KBM-7 (cell line): ENCODE measurements at regions not wholly inside any gene's neighbourhood (a gene's known extent, or its start where the extent isn't known, plus 50 kb on each side); places are given as distances from the start of the nearest gene placed in this dataset.
"Not testable (repeated sequence)": the region's sequence is repeated elsewhere in the genome, so short reads cannot be mapped to it uniquely, and the experiment has no call there.

Source experiments
- DNase-seq: peaks from one replicate; pipeline ENCODE4 v3.0.0-alpha.2; 2015
- in situ Hi-C: fragments of 300-500 bp; cut with MboI; formaldehyde crosslinking; loops from 2 replicates; pipeline ENCODE4 v1.14.3; 2020; ENCODE audit warnings: low sequenced_read_pairs, low pct_unique_long_range_greater_than_20kb, mixed read lengths

DNA sequence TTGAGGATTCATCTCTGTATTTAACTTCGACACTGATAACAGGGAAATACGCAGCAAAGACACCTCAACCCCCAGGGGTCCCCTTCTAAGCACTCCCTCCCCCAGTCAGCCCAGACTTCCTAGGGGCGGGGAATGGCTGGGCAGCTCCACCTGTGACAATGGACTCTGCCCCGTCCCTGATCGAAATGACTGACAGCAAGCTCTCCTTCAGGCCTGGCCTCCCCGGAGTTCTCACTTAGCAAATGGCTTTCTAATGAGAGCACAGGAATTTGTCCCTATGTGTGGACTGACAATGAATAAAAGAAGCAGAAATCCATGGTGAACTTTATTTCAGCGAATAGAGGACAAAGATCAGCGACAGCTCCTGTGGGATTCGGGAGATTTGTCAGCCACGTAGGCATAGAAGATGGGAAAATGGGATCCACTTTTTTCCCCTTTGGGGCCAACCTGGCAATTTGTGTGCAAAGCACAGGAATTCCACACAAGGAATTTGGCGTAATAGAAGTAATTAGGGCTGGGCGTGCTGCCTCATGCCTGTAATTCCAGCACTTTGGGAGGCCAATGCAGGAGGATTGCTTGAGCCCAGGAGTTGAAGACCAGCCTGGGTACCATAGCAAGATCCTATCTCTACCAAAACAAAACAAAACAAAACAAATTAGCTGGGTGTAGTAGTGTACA is 63.8 kb downstream of the TNFAIP2 start:
- in situ Hi-C loops = no loop called here

DNA sequence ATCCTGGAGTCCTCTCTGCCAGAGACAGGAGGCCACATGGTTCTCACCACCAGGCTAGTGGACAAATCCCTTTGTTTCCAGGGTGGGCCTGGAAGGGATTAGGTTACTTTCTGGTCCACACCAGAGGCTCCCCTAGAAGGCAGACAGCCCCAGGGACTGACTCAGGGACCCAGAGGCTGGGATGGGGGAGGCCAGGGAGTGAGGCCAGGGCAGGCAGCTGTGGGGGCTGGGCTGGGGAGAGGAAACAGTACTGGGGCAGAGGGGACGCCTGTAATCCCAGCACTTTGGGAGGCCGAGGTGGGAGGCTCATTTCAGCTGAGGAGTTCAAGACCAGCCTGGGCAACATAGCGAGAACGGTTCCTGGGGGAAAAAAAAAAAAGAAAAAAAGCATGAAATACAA is 64.7 kb downstream of the TNFAIP2 start:
- no peak for DNase-seq
- in situ Hi-C loops = no loop called here

More for the DNA sequence above, 63.8 kb downstream of the TNFAIP2 start:
- DNase-seq = no peak

DNA sequence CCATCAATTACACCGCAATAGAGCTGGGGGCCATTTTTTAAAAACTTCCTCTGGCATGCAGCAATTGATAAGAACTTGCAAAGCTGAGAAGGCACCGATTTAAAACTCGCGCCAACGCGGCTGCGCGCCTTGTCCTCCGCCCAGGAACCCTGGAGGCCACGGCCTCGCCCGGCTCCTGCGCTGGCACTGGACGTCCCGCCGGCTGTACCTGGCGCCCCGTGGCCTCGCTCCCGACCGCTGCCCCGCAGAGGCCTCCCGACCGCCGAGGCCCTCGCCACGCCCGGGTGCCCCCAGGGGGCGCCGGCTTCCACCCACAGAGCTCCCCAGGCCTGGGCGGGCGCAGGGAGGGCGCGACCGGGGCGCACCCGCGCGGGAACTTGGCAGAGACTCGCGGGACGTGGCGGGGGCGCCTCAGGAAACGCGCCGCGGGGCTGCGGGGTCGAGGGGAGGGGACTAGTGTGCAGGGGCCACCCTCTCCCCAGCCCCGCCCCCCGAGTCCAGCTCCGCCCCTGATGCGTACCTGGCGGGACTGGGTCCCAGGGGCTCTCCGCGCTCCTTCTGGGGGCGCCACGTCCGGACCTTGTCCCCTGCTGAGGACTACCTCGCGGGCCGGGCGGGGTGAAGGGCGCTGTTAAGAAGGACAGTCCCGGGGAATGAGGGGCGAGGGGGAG is 65.7 kb downstream of the TNFAIP2 start:
- in situ Hi-C loops = no loop called here
- DNase-seq = peak; percentile 30

DNA sequence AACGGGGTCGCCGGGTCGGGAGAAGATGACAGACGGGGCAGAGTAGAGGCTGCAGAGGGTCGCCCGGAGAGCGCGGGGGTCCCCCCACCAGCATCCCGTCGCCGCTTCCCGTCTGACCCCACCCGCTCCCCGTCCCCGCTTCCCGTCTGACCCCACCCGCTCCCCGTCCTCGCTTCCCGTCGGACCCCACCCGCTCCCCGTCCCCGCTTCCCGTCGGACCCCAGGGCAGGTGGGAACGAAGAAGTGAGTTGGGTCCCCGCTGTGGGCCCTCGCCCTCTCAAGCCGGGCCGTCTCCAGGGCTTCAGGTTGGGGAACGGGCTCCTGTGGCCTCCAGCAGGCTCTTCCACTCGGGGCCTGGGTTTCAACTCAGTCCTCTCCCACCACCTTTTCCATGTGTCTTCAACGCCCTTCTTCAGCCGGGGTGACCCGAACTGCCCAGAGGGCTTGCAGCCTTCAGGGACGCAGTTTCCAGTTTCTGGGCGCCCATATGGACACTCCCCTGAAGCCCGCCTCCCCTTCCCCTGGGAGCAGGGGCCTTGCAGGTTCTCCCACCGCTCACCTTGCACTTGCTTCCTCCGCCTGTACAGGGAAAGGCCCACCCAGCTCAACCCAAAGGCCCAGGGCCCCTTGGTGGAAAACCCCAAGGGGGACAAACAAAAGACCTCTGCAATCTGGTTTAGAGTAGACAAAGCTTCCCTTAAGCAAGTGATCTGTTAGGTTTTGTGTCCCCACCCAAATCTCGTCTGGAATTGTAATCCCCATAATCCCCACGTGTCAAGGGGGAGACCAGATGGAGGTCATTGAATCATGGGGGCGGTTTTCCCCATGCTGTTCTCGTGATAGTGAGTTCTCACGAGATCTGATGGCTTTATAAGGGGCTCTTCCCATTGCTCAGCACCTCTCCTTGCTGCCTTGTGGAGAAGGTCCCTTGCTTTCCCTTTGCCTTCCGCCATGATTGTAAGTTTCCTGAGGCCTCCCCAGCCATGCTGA is 66.5 kb downstream of the TNFAIP2 start:
- no peak for DNase-seq
- in situ Hi-C loops = no loop called here

DNA sequence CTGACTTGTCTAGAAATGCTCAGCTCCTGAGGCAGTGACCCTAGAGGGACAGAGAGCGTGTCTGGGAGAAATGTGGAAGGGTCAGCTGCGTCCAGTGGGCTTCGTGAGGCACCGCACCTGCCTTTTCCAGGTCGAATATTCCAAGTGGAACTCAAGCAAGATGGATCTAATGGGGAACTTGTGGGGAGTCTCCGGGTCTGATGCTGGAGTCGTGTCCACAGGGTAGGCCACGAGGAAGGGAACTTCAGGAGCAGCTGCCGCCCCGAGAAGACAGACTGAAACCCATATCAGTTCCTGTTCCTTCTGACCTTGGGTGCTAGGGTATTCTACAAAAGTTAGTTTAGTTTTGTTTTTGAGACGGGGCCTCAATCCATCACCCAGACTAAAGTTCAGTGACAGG is 67.5 kb downstream of the TNFAIP2 start:
- in situ Hi-C loops = no loop called here
- no peak for DNase-seq

DNA sequence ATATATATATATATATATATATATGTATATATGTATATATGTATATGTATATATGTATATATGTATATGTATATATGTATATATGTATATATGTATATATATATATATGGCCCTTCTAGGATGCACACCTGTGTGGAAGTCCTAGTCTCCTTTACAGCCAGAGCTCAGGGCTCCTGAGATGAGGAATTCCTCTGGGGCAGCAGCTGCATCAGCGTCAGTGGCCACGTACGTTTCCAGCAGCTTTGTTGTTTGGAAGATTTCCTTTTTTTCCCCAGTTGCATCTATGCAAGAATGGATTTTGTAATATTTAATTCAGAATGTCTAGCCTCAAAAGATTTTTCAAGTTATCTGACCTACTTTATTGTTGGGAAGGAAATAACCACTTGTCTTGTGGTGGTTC is 68.6 kb downstream of the TNFAIP2 start:
- no peak for DNase-seq
- in situ Hi-C loops = no loop called here

DNA sequence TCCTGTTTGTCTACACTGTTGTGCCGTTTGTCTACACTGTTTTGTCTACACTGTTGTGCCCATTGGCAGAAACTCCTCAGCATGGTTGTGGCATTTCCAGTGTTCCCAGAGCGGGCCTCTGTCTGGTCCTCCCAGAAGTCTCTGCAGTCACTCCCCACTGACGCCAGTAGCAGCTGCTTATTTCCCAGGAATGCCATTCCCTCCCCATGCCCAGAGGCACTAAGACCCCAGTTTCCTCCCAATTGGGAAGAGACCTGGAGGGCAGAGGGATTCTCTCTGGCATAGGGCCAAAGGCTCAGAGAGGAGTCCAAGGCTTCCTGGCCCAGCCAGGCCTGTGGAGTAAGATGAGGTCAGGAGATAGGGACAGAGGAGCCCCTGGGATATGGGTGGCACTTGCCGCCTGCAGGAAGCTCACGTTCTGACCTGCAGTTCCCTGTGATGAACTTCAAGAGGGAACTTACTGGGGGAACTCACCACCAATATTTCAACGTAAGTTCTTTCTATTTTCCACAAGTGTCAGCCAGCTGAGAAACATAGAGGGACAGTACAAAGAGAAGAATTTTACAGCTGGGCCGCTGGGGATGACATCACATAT is 69.1 kb downstream of the TNFAIP2 start:
- in situ Hi-C loops = no loop called here
- no peak for DNase-seq

DNA sequence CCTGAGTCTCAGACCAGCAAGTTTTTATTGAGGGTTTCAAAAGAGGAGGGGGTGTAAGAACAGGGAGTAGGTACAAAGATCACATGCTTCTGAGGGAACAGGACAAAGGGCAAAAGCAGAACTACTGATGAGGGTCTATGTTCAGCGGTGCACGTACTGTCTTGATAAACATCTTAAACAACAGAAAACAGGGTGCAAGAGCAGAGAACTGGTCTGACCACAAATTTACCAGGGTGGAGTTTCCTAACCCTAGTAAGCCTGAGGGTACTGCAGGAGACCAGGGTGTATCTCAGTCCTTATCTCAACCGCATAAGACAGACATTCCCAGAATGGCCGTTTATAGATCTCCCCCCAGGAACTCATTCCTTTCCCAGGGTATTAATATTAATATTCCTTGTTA is 69.6 kb downstream of the TNFAIP2 start:
- peak; percentile 14 for DNase-seq
- in situ Hi-C loops = not testable (repeated sequence)

DNA sequence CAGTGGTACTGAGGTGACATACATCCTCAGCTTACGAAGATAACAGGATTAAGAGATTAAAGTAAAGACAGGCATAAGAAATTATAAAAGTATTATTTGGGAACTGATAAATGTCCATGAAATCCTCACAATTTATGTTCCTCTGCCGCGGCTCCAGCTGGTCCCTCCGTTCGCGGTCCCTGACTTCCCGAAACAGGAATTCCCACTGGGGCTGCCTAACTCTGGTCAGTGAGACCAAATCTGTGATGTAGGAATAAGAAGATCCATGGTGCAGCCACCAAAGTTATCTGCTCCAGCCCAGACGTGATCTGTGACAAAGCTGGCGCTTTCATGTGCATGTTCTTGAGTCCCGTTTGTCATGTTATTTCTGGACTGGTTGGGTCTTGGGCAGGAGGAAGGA is 70.2 kb downstream of the TNFAIP2 start:
- in situ Hi-C loops, DNase-seq: not testable (repeated sequence)

DNA sequence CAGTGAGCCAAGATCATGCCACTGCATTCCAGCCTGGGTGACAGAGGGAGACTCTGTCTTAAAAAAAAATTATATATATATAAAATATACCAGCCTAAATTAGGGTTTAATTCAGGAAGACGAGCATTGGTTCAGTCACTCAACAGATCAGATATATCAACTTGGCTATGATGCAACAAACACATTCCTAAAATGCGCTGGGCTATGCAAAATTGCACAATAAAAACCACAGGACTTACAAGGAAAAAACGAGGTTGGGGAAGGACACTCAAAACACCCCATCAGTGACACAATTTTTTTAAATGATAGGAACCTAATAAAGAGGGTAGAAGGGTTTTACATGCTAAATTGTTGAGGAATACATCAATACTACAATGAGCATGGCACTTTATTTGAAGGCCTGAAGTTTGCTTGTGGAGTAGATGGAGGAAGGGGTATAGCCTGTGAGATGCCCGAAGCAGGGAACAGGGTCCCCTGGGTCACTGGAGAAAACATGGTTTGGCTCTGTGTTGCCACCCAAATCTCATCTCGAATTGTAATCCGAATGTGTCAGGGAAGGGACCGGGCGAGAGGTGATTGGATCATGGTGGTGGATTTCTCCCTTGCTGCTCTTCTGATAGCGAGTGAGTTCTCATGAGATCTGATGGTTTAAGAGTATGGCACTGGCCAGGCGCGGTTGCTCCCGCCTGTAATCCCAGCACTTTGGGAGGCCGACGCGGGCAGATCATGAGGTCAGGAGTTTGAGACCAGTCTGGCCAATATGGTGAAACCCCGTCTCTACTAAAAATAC is 71.2 kb downstream of the TNFAIP2 start:
- peak; percentile 44 for DNase-seq
- in situ Hi-C loops = no loop called here

DNA sequence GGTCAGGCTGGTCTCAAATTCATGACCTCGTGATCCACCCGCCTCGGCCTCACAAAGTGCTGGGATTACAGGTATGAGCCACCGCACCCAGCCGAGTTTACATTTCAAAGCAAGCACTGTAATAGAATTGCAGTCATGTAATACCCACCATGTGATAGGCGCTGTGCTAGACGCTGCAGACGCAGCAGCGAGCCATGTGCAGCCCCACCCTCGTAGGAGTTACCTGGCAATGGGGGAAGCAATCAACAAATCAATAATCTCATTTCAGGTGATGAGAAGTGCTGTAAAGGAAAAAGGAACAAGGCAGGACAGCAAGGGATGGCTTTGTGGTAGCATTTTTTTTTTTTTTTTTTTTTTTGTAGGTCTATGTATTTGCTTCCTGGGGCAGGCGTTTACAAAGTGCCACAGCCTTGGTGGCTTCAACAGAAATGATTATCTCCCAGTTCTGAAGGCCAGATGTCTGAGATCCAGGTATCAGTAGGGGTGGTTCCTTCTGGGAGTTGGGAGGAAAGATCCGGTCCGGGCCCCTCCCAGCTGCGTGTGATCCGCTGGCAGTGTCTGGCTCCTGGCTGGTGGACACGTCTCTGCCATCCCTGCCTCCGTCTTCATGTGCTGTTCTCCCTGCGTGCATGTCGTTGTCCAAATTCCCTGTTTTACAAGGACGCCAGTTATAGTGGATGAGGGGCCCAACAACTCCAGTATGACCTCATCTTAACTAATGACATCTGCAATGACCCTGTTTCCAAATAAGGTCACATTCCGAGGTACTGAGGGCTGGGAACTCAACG is 72.8 kb downstream of the TNFAIP2 start:
- in situ Hi-C loops = no loop called here
- no peak for DNase-seq

DNA sequence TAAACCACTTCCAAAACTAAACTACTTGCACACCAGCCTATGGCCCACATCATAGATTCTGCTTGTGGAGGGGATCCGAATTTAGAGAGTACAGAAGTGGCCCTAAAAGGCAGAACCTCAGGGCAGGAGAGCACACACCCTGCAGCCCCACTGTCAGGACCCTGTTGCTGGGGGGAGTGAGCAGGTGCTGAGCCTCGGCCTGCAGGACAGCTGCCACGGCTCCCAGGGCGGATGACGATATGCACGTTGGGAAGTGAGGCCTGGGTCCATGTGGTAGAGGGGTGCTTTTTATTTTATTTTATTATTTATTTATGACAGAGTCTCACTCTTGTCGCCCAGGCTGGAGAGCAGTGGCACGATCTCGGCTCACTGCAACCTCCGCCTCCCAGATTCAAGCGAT is 73.5 kb downstream of the TNFAIP2 start:
- DNase-seq = no peak
- in situ Hi-C loops = no loop called here

DNA sequence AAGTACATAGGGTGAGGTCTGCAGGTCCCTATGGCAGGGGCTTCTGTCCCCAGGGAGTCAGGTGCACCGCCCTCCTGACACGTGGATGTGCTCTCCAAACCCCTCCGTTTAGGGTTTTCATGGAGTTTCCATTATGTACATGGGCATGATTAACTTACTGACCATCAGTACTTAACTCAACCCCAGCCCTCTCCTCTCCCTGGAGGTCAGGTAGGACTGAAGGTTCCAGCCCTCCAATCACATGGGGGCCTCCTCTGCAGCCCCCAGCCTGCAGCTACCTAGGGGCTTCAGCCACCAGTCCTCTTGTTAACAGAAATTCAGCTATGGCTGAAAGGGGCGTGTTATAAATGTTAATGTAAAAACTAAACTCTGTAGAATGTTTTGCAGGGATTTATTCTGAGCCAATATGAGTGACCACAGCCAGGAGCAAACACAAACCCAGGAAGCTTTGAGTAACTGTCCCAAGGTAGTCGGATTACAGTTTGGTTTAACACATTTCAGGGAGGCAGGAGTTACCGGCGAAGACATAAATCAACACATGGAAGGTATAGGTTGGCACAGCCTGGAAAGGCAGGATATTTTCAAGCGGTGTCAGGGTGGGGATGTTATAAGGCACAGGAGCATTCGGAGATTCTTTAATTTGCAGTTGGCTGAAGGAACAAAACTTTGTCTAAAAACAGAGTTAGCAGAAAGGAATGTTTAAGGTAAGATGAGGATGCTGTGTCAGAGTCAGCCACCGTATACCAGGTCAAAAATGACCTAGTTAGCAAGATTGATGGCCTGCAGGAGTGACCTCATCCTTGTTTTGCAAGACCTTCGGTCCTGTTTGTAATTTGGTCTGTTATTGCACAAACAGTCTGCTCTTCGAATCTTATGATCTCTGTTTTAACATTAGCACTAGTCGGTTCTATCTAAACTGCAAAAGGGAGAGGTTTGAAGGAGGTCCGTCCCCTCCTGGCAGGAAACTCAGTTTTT is 75.2 kb downstream of the TNFAIP2 start:
- in situ Hi-C loops = no loop called here
- no peak for DNase-seq

DNA sequence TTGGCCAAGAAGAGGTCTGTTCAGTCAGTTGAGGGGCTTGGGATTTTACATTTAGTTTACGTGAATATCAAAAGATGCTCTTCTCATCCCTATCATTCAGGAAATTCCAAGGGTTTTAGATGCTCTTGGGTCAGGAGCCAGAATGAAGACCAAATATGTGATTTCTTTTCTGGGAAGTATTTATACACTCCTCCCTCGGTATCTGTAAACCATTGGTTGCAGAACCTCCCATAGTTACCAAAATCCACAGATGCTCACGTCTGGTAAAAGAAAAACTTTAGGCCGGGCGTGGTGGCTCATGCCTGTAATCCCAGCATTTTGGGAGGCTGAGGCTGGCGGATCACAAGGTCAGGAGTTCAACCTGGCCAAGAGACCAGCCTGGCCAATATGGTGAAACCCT is 75.9 kb downstream of the TNFAIP2 start:
- no peak for DNase-seq
- in situ Hi-C loops = no loop called here

DNA sequence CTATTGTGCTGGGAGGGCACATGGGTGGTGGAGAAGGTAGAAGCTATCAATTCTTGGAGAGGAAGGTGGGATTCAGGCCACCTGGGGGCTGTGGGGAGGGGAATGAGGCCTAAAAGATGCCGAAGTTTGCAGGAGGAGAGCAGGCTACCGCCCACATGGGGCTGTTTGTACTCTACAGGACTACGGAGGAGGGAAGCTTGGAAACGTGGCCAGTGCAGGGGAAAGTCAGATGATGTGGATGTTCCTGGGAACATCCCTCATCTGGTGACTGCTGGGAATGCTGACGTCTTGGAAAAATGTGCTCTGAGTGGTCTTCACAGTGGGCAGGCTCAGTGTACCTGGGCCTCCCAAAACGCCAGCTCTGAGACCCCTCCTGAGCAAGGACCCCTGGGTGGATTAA is 78.5 kb downstream of the TNFAIP2 start:
- no peak for DNase-seq
- in situ Hi-C loops = no loop called here

DNA sequence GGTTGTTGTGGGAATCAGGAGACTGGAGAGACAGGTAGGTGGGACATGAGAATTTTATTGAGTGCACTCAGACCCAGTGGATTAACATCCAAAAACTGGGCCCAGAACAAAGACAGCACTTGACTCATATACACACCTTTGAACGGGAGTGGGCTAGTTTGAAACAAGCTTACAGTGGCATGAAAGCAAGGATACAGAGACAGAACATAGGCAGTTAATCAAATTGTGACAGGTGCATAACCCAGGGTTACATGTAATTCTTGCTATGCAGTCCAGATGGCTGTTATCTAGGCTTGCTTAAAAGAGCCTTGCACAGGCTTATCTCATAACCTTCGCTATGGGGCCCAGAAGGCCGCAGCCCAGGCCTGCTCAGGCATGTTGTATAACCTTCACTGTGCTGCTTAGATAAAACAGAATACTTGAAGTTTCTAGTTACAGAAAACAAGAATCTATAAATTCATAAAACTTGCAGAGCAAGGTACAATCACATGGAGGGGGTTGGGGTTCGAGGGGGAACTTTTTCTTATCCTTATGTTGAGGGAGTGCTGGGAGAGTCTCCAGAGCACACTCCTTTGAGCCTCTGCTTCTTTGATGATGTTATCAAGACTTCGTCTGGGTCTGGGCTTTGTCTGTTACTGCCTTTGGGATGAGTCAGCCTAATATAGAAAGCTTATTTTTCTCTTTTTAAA is 81.7 kb downstream of the TNFAIP2 start:
- in situ Hi-C loops = no loop called here
- peak; percentile 24 for DNase-seq

DNA sequence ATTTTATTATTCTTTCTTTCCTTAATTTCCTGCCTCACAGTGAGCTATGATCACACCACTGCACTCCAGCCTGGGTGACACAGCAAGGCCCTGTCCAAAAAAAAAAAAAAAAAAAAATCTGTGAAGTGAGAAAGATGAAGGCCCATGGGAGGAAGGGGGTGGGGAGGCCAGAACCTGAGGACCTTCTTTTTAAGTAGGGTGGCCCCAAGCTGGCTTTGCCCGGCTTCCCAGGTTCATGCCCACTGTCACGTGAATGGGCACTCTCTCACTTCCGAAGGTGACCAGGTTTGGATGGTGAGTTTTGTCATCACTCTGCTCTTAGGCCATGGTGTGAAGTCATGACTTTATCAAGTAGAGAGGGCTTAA is 82.3 kb downstream of the TNFAIP2 start:
- DNase-seq = no peak
- in situ Hi-C loops = no loop called here
